HG02798 (cell line): ENCODE measurements at regions not wholly inside any gene's neighbourhood (a gene's known extent, or its start where the extent isn't known, plus 50 kb on each side); places are given as distances from the start of the nearest gene placed in this dataset.

Experiments
- ATAC-seq: cut with Tn5 transposase; IDR thresholded peaks from one replicate; pipeline ENCODE4 v1.9.1; 2021; ENCODE audit warnings: mild to moderate bottlenecking; ENCODE audit not compliant: unreplicated experiment, poor library complexity

DNA sequence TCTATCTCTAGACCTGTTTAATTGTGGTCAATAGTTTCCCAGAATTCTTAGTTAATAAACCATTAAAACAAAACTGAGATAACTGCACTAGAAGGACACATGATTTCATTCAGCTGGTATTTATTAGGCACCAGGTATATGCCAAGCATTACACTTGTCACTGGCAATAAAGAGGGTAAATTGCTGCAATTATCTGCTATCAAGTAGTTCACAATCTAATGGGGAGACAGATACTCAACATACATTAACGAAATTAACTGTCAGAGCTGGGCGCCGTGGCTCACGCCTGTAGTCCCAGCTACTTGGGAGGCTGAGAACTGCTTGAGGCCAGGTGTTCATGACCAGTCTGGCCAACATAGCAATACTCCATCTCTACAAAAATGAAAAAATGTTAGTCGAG is 71.7 kb upstream of the WIPF1 start:
- no peak for ATAC-seq

DNA sequence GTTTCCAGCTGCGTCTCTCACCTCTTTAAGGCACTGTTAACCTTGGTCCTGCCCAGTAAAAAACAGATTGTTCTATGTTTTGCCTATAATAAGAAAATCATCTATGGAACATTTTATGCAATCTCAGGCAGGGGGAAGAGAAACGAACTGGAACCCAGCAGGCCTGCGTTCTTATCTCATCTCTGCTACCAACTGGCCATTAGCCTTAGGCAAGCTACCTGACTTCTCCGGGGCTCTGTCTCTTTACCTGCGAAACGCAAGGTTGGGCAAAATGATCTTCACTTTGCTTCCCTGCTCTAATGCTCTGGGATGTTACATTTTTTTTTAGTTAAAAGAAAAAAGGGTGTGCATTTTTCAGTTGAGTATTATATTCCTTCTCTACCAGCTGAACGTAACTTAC is 70.5 kb upstream of the WIPF1 start:
- ATAC-seq: no peak

DNA sequence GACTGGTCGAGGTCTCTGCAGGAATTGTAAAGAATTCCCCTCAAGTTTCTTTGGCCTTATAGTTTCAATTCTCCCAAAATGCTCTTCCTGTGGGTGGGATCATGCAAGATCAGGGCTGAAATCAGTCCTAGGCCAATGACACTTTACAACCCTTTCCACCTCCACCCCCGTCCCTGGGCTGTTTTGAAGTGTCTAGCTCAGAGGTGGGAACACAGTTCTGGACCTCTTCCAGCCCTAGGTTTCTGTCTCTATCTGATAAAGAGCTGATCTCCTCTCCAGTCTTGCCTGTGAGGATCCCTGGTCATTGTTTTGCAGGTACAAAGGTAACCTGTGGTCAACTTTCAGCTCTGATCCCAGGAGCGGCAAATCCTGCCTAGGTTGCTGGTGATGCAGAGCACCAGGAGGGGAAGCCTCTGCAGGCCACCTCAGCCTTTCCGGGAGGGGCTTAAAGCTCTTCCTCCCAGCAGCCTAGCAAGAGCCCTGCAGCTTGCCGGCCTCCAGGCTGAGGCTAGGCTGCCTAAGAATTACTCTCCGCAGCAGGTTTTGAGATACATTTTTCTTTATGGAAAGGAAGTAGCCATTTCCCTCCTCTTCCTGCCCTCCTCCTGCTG is 69.8 kb upstream of the WIPF1 start:
- no peak for ATAC-seq

DNA sequence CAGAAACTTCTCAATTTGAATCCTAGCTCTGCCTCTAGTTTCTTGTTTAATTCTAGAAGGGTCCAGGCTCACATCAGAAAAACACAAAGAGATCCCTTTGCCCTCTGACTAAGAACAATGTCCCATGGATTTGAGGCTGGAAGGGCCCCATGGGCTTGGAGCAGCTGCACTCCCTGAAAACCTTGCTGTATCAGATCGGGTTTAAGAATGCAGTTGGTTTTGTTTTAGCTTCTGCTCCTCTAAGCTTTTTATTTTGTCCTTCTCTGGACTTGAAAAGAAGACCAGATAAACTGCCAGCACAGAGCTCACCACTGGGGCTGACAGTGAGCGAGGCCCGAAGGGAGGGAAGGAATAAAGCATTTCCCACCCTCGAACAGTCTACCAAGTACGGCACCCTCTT is 69.2 kb upstream of the WIPF1 start:
- ATAC-seq: no peak

DNA sequence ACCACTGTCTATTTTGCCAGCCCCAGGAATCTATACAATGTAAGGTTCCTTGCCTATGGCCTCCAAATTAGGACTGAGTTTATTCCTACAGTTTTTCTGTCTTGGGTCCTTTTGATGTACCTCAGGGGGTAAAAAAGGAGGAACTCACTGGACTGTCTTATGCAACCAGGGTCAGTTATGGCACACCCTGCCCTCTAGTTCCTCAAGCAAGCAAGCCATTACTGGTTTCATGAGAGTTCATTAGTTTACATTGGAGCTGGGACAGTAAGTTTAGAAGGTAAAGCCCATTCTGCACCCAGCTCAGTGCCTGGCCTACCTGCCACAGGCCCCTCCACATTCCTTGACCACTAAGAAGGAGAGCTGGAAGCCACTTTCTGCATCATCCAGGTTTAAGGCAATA is 68.7 kb upstream of the WIPF1 start:
- no peak for ATAC-seq

DNA sequence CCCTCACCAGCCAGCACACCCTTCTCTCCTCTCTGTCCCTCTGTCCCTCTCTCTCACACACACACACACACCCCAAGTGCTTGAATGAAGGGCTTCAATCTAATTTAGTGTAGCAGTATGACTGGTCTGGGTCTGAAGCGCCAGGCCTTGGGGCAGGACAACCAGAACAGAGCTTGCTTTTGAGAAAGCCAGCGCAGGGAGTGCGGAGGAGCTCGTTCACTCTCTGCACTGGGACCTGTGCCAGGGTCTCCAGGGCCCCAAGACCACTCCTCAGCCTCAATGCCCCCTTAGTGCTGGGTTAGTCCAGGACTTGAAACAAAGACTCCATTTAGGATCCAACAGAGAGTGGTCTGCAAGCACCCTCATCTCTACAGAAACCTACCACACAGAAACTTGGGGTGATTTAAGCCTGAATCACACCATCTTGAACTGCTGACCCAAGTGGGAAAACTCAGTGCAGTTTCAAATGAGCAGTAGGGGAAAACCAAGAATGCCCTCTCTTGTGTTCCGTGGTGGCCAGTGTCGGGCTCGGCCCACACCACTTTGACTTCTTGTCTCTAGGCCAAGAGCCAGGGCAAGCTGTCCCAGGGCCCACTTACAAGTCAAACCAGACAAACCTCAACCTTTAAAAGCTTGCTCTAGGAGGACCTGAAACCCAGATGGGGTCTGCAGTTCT is 66.6 kb upstream of the WIPF1 start:
- no peak for ATAC-seq

DNA sequence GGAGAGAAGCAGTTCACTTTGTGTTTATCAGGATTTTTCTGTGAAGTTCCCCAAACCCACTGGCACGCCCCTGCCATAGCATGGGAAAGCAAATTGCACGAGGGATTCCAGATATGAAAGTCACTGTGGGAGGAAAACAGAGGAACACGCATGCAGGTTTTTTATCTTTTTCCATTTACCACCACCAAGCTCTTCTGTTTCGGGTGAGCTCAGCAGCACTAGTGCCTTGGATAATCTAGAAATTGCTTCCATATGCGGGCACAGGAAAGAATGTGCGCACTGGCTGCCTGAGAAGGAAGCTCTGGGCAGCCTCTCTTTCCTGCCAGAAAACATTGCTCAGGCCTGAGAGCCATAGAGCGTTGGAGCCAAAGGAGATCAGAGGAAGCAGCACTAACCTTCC is 65.9 kb upstream of the WIPF1 start:
- ATAC-seq: no peak

DNA sequence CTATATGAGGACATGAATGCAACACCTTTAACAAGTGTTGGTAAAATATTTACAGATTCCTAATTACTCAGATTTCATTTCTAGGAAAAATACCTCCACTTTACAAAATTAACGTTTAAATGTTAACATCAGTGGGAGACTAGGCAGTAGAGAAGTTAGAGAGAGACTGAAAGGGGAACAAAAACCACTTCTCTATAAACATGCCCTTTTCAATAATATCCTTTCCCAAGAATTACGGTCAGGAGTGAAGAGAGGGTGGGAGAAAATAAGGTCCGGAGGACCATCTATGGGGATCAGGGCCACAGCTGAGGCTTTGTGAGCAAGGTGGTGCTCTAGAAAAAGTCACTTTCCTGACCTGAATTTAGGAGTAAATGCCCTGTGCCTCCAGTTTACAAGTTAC is 65.3 kb upstream of the WIPF1 start:
- ATAC-seq: no peak

DNA sequence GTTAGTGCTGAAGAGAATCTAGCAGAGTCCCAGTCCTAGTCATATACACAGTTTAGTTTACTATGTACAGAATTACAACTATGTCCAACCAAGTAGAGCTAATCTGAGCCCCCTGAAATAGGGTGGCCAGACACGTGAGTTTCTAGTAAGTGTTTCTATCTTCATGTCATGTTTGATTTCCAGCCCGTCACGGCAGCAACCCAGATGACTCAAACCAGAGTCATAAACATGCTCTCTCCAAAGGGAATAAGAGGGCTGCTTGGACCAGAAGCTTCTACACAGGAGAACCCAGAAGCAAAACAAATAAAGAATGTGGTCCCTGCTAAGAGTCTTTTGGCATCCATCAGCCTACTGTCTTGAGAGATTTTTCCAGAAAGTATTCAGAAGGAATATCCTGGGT is 64.9 kb upstream of the WIPF1 start:
- no peak for ATAC-seq

DNA sequence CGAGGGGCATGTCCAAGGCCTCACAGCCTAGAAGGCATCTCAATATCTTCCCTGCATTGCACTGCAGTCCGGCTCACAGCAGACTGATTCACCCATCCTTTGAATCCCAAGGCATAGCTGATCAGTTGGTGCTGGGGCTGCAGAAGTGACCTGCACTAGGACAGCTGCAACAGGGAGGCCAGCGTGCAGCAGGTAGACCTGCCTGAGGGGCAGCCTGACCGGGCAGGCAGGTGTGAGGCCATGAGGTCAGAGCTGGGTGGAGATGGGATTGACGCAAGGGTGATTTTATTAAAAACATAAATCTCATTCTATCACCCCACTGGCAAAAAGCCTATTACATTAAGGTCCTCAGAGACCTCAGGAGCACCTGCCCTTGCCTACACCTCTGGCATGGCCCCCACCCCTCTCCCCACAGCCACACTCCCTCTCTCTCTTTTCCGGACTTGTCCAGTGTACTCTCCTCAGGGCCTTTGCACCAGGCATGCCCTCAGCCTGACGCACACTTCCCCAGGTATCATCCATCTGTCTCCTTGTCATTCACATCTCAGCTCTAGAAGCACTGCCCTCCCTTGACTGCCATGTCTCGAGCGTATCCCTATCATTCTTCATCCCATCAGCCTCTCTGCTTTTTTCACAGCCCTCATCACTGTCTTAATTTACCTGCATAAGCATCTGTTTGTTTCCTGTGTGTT is 63.5 kb upstream of the WIPF1 start:
- ATAC-seq: no peak

DNA sequence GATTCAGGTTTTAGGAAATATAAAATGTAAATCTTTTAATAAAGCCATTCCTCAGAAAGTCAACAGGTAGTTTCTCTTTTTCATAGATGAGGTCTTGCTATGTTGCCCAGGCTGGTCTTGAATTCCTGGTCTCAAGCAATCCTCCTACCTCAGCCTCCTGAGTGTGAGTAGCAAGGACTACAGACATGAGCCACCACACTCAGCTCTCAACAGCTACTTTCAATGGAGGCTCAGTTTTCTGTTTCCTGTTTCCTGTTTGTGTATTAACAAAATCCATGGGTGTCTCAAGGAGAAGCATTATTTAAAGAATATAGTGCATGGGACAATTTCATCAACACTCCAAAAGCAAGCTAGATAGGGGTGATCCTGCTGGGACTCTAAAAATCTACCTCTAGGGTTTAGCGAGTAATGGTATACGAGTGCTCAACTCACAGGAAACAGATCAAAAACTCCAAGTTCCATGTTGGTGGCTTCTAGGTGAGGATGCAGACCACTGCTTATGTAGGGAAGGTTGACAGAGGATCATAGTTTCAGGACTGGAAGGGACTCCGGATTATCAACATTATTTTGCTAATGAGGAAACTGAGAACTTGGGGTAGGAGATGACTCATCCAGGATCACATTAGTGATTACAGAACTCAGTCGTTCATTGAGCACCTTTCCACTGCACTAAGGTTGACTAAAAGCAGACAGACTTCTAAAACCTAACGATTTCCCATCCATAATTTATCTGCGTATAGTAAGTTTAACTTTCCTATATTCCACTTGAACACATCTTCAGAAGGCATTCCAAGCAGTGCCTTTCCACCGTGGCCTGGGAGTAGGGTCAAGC is 61.7 kb upstream of the WIPF1 start:
- ATAC-seq: no peak

DNA sequence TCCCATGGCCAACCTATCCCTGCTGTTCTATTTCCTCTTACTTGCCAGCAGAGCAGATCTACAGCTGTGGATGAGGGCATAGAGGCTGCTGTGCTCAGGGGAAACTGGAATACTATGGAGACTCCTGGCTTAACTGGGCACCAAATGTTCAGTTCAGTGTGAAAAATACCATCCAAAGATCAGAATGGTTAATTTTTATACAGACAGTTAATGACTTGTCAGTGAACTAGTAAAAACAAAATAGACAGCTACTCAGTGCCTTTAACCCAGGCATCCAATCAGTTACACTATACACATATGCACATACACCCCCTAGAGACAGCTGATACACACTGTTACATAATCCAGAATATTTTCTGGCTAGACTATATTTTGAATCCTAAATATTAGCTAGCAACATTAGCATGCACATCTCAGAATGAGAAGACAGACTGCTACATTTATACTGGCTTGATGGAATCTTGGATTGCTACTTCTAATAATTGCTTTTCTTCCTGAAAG is 59.1 kb upstream of the WIPF1 start:
- no peak for ATAC-seq

DNA sequence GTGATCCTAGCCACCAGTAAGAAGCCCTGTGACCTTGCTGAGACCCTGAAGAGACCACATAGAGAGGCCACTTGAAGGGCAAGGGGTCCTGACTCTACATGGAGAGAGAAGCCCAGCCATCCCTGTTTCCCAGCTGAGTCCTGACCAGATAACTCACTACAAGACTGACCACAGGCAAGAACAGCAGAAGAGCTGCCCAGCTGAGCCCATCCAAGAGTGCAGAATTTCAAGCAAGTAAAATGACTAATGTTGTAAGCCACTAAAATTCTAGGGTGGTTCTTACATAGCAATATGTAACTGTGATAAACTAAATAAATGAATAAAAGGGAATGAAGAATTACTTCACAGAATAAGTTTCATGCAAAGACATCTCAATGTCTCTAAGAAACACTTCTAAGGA is 58.4 kb upstream of the WIPF1 start:
- ATAC-seq: no peak

DNA sequence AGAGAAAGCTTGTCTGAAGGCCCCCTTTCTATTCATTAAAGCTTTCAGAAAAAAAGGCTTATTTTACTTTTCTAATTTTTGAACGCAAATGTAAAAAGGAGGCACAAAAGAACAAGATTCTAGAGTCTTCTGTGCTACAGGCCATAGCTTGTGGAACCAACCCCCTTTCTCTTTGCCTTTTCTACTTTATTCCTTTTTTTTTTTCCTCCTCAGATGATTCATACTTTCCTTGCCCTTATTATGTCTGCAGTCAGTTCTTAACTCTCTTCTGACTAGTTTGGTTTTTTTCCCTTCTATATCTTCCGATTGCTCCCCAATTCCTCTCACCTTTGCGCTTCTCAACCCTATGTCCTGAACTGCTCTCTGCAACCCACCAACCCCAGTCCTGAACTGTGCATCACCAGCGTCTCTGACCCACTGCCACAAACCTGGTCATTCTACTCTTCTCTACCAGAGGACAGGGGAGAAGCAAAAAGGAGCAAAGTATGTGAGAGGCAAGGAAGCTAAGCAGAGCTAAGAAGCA is 56.9 kb upstream of the WIPF1 start:
- no peak for ATAC-seq

DNA sequence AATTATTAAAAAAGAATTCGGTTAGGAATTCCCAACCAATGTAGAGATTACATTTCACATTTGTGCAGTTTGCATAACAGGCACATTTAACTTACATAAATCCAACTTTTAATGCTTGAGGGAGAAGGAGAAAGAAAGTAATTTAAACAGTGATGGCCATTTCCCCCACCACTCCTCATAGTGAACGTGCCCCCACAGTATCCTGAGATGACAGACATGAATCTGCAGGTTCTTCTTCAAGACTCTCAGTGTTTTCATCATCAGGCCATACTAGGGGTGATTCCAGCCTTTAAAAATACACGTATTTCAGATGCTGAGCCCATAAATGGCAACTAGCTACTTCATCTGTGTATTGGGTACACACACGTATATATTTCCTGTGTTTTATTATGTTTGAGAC is 51.3 kb upstream of the WIPF1 start:
- ATAC-seq: no peak
